IPS-NIHi11 (cell line): ENCODE measurements at regions not wholly inside any gene's neighbourhood (a gene's known extent, or its start where the extent isn't known, plus 50 kb on each side); places are given as distances from the start of the nearest gene placed in this dataset.

Source experiments
- DNase-seq: peaks from one replicate; pipeline ENCODE4 v3.0.0; 2012; ENCODE audit warnings: mixed read lengths, low spot score

DNA sequence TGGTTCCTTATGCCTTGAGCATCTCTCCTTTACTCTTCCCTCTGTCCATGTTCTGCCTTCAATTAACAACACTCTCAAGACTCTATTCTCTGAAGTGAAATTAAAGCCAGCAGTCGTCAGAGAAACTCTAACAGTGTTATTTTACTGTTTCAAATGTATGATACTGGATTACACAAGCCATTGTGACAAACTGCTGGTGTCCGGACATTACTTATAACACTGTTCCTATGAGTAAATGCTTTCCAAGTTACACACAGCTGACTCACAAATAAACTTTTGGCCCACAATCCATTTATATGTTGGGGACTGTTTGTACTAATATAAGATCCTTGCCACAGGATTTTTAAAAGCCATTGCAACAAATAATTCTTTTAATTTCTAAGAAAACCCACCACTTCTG is 63.2 kb upstream of the GHR start:
- DNase-seq: no peak

DNA sequence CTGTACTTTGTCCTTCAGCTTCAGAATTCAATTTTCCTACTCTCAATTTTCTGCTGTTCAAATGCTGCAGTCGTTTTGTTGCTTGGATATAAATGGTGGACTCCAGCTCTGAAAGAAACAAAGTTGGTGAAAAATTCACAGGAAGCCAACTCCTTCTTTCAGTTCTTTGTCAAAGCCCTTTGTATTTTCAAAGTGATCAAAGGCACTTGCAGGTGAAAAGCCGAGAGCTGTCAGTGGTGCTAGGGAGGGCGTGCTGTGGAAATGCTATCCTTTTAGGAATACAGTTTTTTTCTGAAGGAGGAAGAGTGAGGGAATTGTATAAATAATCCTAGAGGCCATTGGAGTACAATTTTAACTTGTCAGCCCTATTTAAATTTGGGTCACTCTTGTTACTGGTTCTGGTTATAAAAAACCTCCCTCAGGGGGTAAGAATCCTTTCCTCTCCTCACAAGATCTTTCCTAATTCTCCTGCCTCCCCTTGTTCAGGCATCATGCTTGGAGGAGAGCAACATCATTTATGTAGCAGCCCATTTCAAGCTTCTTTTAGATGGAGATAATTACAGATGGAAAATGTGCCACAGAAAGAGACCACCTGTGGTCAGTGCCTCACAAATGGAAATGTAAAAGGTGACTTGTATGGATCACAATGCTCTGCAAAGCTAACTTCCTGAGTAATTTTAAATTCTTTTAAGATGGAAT is 62.5 kb upstream of the GHR start:
- peak; percentile 50 for DNase-seq

- DNase-seq: no peak
Measured at GRCh38 chr5:42361315-42361688, 61.9 kb upstream of the GHR start.

- no peak for DNase-seq
Measured at GRCh38 chr5:42366051-42366450, 57.2 kb upstream of the GHR start.
